Astrocyte (in vitro differentiated cells and primary cell): ENCODE measurements at regions not wholly inside any gene's neighbourhood (a gene's known extent, or its start where the extent isn't known, plus 50 kb on each side); places are given as distances from the start of the nearest gene placed in this dataset.

Experiments
- DNase-seq: peaks from one replicate; pipeline ENCODE4 v3.0.0-alpha.2; 2010; ENCODE audit warnings: low read depth
- FAIRE-seq: peaks from 2 replicates; lab custom pipeline; 2011; peaks lifted over from hg19 to GRCh38; lab: Jason Lieb, UNC
- H2AFZ ChIP-seq: 2 replicates; pipeline ENCODE4 v1.6.0; 2012; ENCODE audit warnings: low read depth, low read length, inconsistent platforms
- H3K27ac ChIP-seq: 2 replicates; pipeline ENCODE4 v1.5.1; 2011; ENCODE audit warnings: low read depth, low read length, inconsistent platforms
- H3K27me3 ChIP-seq: 2 replicates; pipeline ENCODE4 v1.6.0; 2011; ENCODE audit warnings: low read length, inconsistent platforms; ENCODE audit not compliant: insufficient read depth
- H3K36me3 ChIP-seq: 2 replicates; pipeline ENCODE4 v1.5.1; 2011; ENCODE audit warnings: low read length, inconsistent platforms; ENCODE audit not compliant: insufficient read depth
- H3K4me1 ChIP-seq: 2 replicates; pipeline ENCODE4 v1.5.1; 2011; ENCODE audit warnings: low read length, inconsistent platforms; ENCODE audit not compliant: insufficient read depth
- H3K4me2 ChIP-seq: 2 replicates; pipeline ENCODE4 v1.6.0; 2012; ENCODE audit warnings: low read length, inconsistent platforms
- H3K4me3 ChIP-seq: 2 replicates; pipeline ENCODE4 v1.5.1; 2011; ENCODE audit warnings: low read depth, mild to moderate bottlenecking, low read length, inconsistent platforms; ENCODE audit not compliant: insufficient read depth
- H3K79me2 ChIP-seq: 2 replicates; pipeline ENCODE4 v1.6.0; 2012; ENCODE audit warnings: mild to moderate bottlenecking, low read length, inconsistent platforms; ENCODE audit not compliant: insufficient read depth
- H3K9ac ChIP-seq: 2 replicates; pipeline ENCODE4 v1.6.0; 2012; ENCODE audit warnings: mild to moderate bottlenecking, low read length, inconsistent platforms
- H3K9me3 ChIP-seq: 2 replicates; pipeline ENCODE4 v1.5.1; 2012; ENCODE audit warnings: low read depth, mild to moderate bottlenecking, low read length, inconsistent platforms; ENCODE audit not compliant: insufficient read depth
- H4K20me1 ChIP-seq: 2 replicates; pipeline ENCODE4 v1.6.0; 2012; ENCODE audit warnings: low read length, inconsistent platforms; ENCODE audit not compliant: insufficient read depth
- H3K27ac Mint-ChIP-seq: one replicate; pipeline ENCODE4 v1.8.0; 2021; ENCODE audit warnings: mild to moderate bottlenecking, mixed read lengths; ENCODE audit not compliant: unreplicated experiment
- H3K27me3 Mint-ChIP-seq: one replicate; pipeline ENCODE4 v1.8.0; 2021; ENCODE audit warnings: low read depth, mixed read lengths; ENCODE audit not compliant: unreplicated experiment
- H3K36me3 Mint-ChIP-seq: one replicate; pipeline ENCODE4 v1.8.0; 2021; ENCODE audit warnings: low read depth, mixed read lengths; ENCODE audit not compliant: unreplicated experiment
- H3K4me1 Mint-ChIP-seq: one replicate; pipeline ENCODE4 v1.8.0; 2021; ENCODE audit warnings: low read depth, mixed read lengths; ENCODE audit not compliant: unreplicated experiment
- H3K4me3 Mint-ChIP-seq: one replicate; pipeline ENCODE4 v1.8.0; 2021; ENCODE audit warnings: mild to moderate bottlenecking, moderate library complexity, mixed read lengths; ENCODE audit not compliant: unreplicated experiment
- H3K9me3 Mint-ChIP-seq: one replicate; pipeline ENCODE4 v1.8.0; 2021; ENCODE audit warnings: mild to moderate bottlenecking, mixed read lengths; ENCODE audit not compliant: unreplicated experiment
- CTCF ChIP-seq: IDR thresholded peaks from 2 replicates; pipeline ENCODE4 v1.5.1; 2011; ENCODE audit warnings: low read depth, mild to moderate bottlenecking, inconsistent platforms, low read length, moderate library complexity; ENCODE audit not compliant: insufficient read depth
- EZH2 ChIP-seq: IDR thresholded peaks from 2 replicates; pipeline ENCODE4 v1.6.1; 2012; ENCODE audit warnings: mild to moderate bottlenecking, low read length, inconsistent platforms; ENCODE audit not compliant: insufficient read depth

GRCh38 chr21:35703704-35704103 lies 356.6 kb downstream of the SETD4 start:
- H3K4me1 Mint-ChIP-seq: no peaks in the 10 kb centered on the region
- DNase-seq (no peak), FAIRE-seq (no peak)
- no peak overlapping the region for H3K9ac ChIP-seq
- no peak overlapping the region for H3K4me3 ChIP-seq
- no peaks in the 10 kb centered on the region for H4K20me1 ChIP-seq
- no peak overlapping the region for H3K4me3 Mint-ChIP-seq
- H3K9me3 Mint-ChIP-seq: peaks cover 4% of the 10 kb centered on the region
- H2AFZ ChIP-seq: no peak overlapping the region
- no peak for TF ChIP-seq EZH2
- no peak for TF ChIP-seq CTCF
- no peaks in the 10 kb centered on the region for H3K4me1 ChIP-seq
- no peaks in the 10 kb centered on the region for H3K79me2 ChIP-seq
- no peaks in the 10 kb centered on the region for H3K36me3 ChIP-seq
- no peaks in the 10 kb centered on the region for H3K36me3 Mint-ChIP-seq
- no peak overlapping the region for H3K4me2 ChIP-seq
- peaks cover 13% of the 10 kb centered on the region for H3K27me3 ChIP-seq
- H3K9me3 ChIP-seq: no peaks in the 10 kb centered on the region
- H3K27me3 Mint-ChIP-seq: peaks cover 21% of the 10 kb centered on the region
- no peak overlapping the region for H3K27ac Mint-ChIP-seq
- H3K27ac ChIP-seq: no peak overlapping the region

GRCh38 chr21:35699361-35699760 lies 361.0 kb downstream of the SETD4 start:
- H3K9me3 Mint-ChIP-seq: peaks cover 2% of the 10 kb centered on the region
- Histone ChIP-seq H3K4me3 (no peak overlapping the region), H2AFZ (no peak overlapping the region), H3K9me3 (no peaks in the 10 kb centered on the region), H3K27ac (no peak overlapping the region), H3K4me2 (no peak overlapping the region), H3K9ac (no peak overlapping the region), H3K27me3 (peaks cover 3% of the 10 kb centered on the region), H3K36me3 (no peaks in the 10 kb centered on the region), H3K4me1 (peaks cover 5% of the 10 kb centered on the region), H4K20me1 (no peaks in the 10 kb centered on the region), H3K79me2 (no peaks in the 10 kb centered on the region)
- no peak for TF ChIP-seq EZH2
- TF ChIP-seq CTCF: no peak
- H3K27me3 Mint-ChIP-seq: peaks cover 6% of the 10 kb centered on the region
- no peak for DNase-seq
- H3K4me3 Mint-ChIP-seq: no peak overlapping the region
- no peak overlapping the region for H3K27ac Mint-ChIP-seq
- peaks cover 12% of the 10 kb centered on the region for H3K4me1 Mint-ChIP-seq
- no peaks in the 10 kb centered on the region for H3K36me3 Mint-ChIP-seq
- no peak for FAIRE-seq

- Histone ChIP-seq H3K4me1 (peaks cover 5% of the 10 kb centered on the region), H3K9ac (no peak overlapping the region), H3K9me3 (no peaks in the 10 kb centered on the region), H4K20me1 (no peaks in the 10 kb centered on the region), H2AFZ (no peak overlapping the region), H3K4me3 (no peak overlapping the region), H3K27me3 (peaks cover 9% of the 10 kb centered on the region), H3K36me3 (no peaks in the 10 kb centered on the region), H3K79me2 (no peaks in the 10 kb centered on the region), H3K4me2 (no peak overlapping the region), H3K27ac (no peak overlapping the region)
- no peak for TF ChIP-seq CTCF
- TF ChIP-seq EZH2: no peak
- Mint-ChIP-seq H3K9me3 (peaks cover 2% of the 10 kb centered on the region), H3K27ac (no peak overlapping the region), H3K4me1 (peaks cover 12% of the 10 kb centered on the region), H3K27me3 (peaks cover 7% of the 10 kb centered on the region), H3K4me3 (no peak overlapping the region), H3K36me3 (no peaks in the 10 kb centered on the region)
- FAIRE-seq: no peak
- peak; percentile 35 for DNase-seq
Measured at GRCh38 chr21:35697321-35697808, 363.0 kb downstream of the SETD4 start.
